DMS153 treated with DMSO at 0.1 percent for 48 hours (cell line): ENCODE measurements at regions not wholly inside any gene's neighbourhood (a gene's known extent, or its start where the extent isn't known, plus 50 kb on each side); places are given as distances from the start of the nearest gene placed in this dataset.
A peak's percentile ranks its signal among the peaks of the same experiment; 100 is the strongest.

Source experiments
- DNase-seq: peaks from one replicate; lab custom pipeline; 2025; ENCODE audit not compliant: unreplicated experiment; lab: John Stamatoyannopoulos, UW

DNA sequence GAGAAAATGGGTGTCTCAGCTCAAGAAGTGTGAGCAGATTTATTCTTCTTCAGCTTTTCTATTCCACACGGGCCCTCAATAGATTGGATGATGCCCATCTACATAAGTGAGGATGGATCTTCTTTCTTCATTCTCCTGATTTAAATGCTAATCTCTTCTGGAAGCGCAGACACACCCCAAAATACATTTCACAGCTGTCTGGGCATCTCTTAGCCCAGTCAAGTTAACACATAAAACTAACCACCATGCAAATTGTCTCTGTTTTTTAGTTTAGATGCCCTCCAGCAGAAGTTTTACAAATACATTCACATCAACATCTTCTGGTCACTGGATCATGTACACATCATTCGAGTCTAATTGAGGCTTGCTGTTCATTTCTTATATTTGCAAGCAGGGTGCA, 249.0 kb upstream of the VCX3A start:
- DNase-seq, result no peak

GRCh38 chrX:6782831-6783230, 247.9 kb upstream of the VCX3A start:
- no peak for DNase-seq

DNA sequence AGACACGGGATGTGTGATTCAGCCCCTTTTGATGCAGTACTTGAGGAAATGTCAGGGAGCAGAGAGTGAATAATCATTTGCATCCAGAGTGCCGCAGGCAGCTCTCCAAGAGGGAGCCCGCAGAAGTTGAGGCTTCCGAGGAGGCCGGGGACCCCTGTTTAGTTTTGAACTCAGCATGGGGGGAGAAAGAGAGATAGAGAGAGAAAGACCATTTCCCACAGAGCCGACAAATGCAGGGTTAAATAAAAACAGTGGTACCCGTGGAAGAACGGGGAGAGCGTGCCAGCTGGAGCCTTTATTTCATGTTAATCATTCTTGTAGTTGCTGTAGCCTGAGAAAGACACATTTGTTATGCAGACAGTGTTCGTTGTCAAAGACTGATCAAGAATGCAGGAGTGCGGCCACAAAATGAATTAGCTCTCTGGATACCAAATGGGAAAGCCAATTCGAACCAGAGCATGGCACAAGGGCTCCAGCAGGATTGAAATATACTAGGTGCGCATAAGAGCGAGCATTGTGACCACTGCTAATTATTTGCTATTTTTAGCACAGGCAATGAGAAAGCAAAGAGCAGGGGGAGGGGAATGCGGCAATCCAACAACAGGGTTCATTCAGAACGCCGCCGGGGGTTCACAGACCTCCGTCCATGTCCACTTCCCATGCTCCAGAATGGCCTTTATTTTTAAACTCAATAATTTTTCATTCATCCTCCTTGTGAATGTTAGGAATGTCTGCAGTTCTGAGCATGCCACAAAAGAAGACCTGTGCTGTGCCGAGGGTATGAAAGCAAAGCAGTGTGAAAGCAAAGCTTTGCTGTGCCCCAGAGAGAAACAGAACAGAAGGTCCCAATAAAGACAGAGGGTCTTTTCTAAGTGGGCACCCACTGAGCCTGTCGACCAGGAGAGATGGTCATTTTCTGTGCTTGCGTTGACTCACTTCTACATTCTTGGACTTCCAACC, 243.9 kb upstream of the VCX3A start:
- DNase-seq, result no peak

- DNase-seq, result no peak
Observed at GRCh38 chrX:6777238-6778002, 242.5 kb upstream of the VCX3A start.

- no peak for DNase-seq
Observed at GRCh38 chrX:6770936-6771335, 236.0 kb upstream of the VCX3A start.

GRCh38 chrX:6768881-6769280, 234.0 kb upstream of the VCX3A start:
- DNase-seq, result peak; percentile 64

- DNase-seq, result no peak
Observed at GRCh38 chrX:6761251-6761650, 226.3 kb upstream of the VCX3A start.

DNA sequence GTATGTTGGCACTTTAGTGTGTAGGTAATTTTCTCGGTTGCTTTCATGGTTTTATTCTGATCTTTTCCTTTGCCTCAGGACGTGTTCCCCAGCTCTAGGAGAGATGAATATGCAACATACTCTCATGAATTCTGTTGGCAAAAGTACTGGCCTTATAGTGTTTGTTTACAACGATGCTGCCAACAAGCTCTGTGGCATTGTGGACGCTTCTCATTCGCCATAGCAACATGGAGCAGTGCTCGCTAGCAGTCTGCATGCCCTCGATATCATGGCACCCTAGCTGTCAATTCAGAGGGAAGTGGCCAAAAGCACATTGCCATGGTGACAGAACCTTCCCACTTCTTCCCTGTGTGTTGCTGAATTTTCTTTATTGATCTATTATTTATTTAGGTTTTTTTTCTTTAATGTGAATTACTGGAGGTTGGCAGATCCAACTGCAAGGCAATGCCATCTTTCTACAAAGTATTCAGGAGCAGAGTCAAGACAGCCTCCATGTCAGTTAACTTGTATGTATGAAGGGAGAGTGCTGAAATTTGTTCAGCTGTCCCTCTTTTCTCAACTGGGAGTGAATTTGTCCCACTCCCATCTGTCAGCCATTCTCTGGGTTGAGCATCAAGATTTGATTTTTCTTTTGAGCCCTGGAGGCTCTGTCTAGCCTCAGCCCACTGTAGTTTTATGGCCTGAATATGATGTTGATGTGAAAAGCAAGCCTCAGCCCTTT, 224.9 kb upstream of the VCX3A start:
- no peak for DNase-seq

DNA sequence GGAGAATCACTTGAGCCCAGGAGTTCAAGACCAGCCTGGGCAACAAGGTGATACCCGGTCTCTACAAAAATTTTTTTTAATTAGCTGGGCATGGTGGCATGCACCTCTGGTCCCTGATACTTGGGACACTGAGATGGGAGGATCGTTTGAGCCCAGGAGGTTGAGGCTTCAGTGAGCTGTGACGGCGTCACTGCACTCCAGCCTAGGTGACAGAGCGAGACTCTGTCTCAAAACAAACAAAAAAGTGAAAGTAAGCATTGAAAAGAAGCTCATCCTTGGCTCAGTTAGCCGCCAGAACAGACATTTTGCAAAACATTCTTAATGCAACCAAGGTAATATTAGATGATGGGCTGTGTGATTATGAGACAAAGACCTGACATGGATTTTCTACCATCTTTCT, 223.3 kb upstream of the VCX3A start:
- no peak for DNase-seq

- no peak for DNase-seq
Observed at GRCh38 chrX:6757631-6758030, 222.7 kb upstream of the VCX3A start.

DNA sequence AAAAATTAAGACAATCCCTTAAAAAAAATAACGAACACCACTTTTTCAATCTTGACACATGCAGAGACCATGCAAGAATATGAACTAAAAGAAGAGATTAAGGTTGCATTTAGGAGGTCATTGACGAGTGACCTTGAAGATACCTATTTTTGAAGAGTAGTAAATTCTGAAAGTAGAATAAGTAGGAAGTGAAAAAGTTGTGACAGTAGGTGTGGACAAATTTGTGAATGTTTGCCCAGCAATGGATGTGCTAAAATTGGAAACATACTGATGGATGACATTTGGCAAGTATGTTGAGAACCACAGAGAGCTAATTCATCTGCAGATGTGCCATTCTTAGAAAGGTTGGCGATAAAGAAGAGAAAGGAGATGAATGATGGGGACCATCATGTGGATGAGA, 213.7 kb upstream of the VCX3A start:
- no peak for DNase-seq

DNA sequence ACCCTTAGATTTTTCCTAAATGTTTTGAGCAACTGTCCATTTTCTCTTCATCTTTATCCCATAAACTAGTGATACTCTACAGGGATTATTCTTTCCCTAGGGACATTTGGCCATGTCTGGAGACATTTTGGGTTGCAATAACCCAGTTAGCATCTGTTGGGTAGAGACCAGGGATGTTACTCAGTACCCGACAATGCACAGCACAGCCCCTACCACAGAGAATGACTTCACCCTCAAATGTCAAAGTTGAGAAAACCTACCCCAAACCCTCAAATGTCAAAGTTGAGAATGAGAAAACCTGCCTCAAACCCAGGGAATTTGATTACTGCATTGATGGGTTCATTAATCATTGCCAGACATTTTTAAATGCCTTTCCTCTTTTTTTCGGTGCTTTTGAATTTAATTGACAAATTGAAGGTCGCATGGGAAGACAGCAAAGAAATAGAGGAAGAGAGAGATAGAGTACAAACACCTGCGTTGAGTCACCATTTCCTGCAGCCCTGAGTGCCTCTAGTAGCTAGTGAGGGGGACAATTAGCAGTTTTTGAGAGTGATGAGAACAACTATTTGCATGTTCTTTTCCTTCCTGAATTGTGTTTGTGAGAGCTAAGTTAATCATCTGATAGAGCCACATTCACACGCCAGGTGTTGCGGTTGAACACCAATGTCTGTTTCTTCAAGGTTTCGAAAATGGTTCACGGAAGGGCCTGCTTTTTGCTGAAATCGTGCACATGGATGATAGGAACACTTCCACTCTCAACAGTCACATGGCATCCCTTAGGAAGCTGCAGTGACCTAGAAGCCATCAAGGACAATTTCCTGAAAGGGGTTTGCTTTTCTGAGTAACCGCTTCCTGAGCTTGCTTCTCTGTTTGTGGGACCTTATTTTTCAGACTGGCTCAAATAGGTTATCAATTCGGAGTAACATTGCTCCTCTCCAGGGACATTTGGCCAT, 203.9 kb upstream of the VCX3A start:
- DNase-seq, result no peak

DNA sequence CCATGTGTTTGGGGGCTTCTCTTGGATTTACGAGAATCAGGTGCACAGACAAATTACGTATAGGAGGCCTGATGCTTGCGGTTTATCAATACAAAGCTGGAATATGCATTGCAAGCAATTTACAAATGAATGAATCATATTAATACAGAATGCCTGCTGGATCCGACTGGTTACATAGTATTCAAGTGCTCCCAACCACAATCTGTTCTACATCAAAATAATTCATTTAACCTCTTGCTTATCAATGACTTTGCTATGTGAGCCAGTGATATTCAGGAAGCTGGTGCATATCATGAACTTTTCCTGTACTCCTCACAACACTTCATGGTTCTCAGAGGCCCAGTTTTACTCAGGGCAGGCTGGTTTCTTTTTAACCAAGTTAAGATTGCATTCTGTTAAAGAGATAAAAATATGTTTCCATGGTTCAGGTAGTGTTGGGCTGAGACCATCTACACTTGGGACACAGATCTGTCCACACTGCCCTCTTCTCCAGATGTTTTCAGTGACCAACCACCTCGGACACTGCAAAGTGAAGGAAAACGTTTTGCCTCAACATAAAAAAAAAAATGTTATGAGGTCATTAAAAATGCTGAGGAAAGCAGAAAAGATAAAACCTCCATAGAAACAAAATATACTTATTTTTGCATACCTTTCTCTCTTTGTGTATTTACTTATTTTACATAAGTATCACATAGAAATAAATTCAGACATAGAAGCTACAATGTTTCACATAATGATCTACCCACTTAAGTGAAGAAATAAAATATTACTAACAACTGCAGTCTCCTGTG, 200.1 kb upstream of the VCX3A start:
- DNase-seq, result no peak

DNA sequence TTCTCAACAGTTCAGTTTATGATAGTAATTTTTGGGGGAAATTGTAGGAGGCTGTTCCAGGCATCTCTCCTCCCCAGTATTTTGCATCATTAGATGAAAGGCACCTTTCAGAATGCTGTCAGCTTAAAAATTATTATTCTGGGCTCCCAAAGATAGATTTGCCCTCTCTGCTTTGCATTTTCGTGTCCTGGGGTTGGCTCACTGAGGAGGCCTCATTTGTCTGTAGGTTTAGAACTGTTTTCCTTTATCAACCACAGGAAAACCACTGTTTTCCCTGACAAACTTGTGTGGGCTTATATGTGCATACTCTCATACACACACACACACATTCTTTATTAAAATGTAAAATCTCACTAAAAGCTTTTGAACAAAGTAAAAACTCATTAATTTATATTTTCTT, 197.2 kb upstream of the VCX3A start:
- no peak for DNase-seq

DNA sequence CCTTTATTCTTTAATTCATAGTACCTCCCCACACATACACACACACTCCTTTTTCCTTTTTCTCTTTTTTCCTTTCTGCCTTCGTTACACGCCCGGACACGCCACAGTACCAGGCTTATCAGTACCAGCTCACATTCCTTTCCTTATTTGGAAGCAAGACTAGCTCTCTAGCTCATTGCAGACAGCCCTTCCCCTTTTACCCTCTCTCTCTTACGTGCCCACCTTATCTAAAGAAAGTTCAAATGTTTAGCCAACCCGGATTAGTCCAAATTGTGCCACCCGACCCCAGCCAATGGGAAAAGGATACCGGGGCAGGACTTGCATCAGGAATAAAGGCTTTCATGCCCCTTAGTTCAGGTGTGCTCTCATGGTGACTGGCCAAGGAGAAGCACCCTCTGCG, 194.7 kb upstream of the VCX3A start:
- no peak for DNase-seq

DNA sequence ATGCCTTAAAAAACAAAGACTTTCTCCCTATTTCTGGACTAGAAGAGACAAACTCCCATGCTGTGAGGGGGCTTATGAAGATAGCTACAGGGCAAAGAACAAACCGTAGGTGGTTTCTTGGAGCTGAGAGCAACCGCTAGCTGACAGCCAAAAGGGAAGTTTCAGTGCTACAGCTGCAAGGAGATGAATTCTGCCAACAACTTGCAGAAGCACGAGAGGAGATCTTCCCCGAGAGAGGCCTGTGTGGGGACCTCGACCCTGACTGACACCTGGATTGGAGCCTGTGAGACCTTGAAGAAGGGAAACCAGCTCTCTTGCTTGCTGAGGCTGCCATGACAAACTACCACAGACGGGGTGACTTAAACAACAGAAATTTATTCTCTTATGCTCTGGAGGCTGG, 183.8 kb upstream of the VCX3A start:
- no peak for DNase-seq

GRCh38 chrX:6708676-6709380, 173.9 kb upstream of the VCX3A start:
- no peak for DNase-seq

DNA sequence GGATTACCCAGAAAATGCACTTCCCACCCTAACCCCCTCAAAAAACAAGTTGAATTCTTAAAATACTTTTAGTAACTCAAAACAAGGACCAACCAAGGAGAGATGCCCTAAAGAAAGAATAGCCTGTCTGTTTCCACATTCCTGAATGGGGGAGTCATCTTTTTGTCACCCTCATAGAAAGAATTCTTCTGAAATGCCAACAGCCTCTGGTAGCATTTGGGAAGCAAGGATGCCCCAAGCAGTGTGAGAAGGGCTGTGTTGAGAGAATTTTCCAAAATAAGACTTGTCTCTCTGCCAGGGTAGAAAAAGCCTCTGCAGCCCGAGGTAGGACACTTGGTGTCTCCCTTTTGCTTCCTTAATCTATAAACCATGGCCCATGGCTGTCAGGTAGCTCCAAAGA, 173.1 kb upstream of the VCX3A start:
- no peak for DNase-seq

- DNase-seq, result no peak
Observed at GRCh38 chrX:6707497-6707896, 172.6 kb upstream of the VCX3A start.
